BLaER1 treated with 17β-estradiol and CSF1 and Interleukin-3, amounts not matched to agents 10 nM and 100 nM (cell line): ENCODE measurements at regions not wholly inside any gene's neighbourhood (a gene's known extent, or its start where the extent isn't known, plus 50 kb on each side); places are given as distances from the start of the nearest gene placed in this dataset.

Experiments used
- H3K27ac ChIP-seq, 11 experiments: shearing (Covaris generic); formaldehyde crosslinking; 2 replicates each; pipeline ENCODE4 v1.8.1; 2022
- H3K27me3 ChIP-seq, 11 experiments: shearing (Covaris generic); formaldehyde crosslinking; 2 replicates each; pipeline ENCODE4 v1.8.1; 2022
- H3K36me3 ChIP-seq, 11 experiments: shearing (Covaris generic); formaldehyde crosslinking; 2 replicates each; pipeline ENCODE4 v1.8.1; 2022
- H3K4me1 ChIP-seq, 10 experiments: shearing (Covaris generic); formaldehyde crosslinking; 2 replicates each; pipeline ENCODE4 v1.8.1; 2022
- H3K4me2 ChIP-seq, 11 experiments: shearing (Covaris generic); formaldehyde crosslinking; 2 replicates each; pipeline ENCODE4 v1.8.1; 2022
- H3K4me3 ChIP-seq, 10 experiments: shearing (Covaris generic); formaldehyde crosslinking; 2 replicates each; pipeline ENCODE4 v1.8.1; 2022
- H3K9ac ChIP-seq, 11 experiments: shearing (Covaris generic); formaldehyde crosslinking; 2 replicates each; pipeline ENCODE4 v1.8.1; 2022
- H3K9me3 ChIP-seq, 11 experiments: shearing (Covaris generic); formaldehyde crosslinking; replicated peaks in 1 of 11; 2 replicates each; pipeline ENCODE4 v1.8.1; 2022
- H4K20me1 ChIP-seq, 11 experiments: shearing (Covaris generic); formaldehyde crosslinking; 2 replicates each; pipeline ENCODE4 v1.8.1; 2022
- Cebpa-rat ChIP-seq, 11 experiments: shearing (Covaris generic); IDR thresholded peaks; 2 replicates each; pipeline ENCODE4 v1.8.1; 2022

GRCh38 chr10:129398711-129399141 lies 68.3 kb upstream of the MGMT start:
- Histone ChIP-seq H3K4me3 (no peak overlapping the region), H3K27ac (no peak overlapping the region), H3K9me3 (no peaks in the 10 kb centered on the region), H3K36me3 (no peaks in the 10 kb centered on the region), H3K27me3 (no peaks in the 10 kb centered on the region), H4K20me1 (no peaks in the 10 kb centered on the region), H3K9ac (no peak overlapping the region), H3K4me2 (no peak overlapping the region), H3K4me1 (no peaks in the 10 kb centered on the region)
- TF ChIP-seq Cebpa-rat (IDR thresholded peaks at IDR 0.05), result no peak

GRCh38 chr10:129400426-129400825 lies 66.6 kb upstream of the MGMT start:
- Histone ChIP-seq H3K9me3 (peaks cover 0 to 4% (median 0%) of the 10 kb centered on the region in 11 experiments; a peak in 1 of 22 replicates), H3K4me3 (no peak overlapping the region), H3K27ac (no peak overlapping the region), H4K20me1 (no peaks in the 10 kb centered on the region), H3K36me3 (no peaks in the 10 kb centered on the region), H3K9ac (no peak overlapping the region), H3K27me3 (no peaks in the 10 kb centered on the region), H3K4me2 (no peak overlapping the region), H3K4me1 (no peaks in the 10 kb centered on the region)
- TF ChIP-seq Cebpa-rat (IDR thresholded peaks at IDR 0.05), result no peak

DNA sequence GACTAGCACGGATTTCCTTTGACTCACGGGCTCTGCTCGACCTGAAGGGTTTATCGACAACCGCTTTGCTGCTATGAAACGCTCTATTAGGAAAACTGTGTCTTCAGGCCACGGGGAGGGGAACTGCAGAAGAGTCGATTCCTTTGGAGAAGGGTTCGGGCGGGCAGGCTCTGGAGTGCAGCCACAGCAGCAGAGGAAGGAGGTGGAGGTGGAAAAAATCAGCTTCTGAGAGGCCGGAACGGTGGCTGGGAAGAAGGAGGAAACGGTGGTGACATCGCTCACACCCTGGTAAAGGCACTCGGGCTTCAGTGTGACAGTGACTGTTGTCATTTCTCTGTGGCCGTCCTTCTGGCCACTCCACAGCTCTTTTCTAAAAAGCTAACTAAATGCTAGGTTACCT lies 64.6 kb upstream of the MGMT start:
- H3K4me2 ChIP-seq, result no peak overlapping the region
- no peak overlapping the region for H3K4me3 ChIP-seq
- peaks cover 0 to 4% (median 0%) of the 10 kb centered on the region in 11 experiments; a peak in 1 of 22 replicates for H3K9me3 ChIP-seq
- TF ChIP-seq Cebpa-rat (IDR thresholded peaks at IDR 0.05), result no peak
- H3K36me3 ChIP-seq, result no peaks in the 10 kb centered on the region
- H4K20me1 ChIP-seq, result no peaks in the 10 kb centered on the region
- H3K27me3 ChIP-seq, result no peaks in the 10 kb centered on the region
- no peak overlapping the region for H3K9ac ChIP-seq
- no peak overlapping the region for H3K27ac ChIP-seq
- no peaks in the 10 kb centered on the region for H3K4me1 ChIP-seq

GRCh38 chr10:129404091-129404490 lies 63.0 kb upstream of the MGMT start:
- H3K27me3 ChIP-seq, result no peaks in the 10 kb centered on the region
- TF ChIP-seq Cebpa-rat (IDR thresholded peaks at IDR 0.05), result no peak
- H3K36me3 ChIP-seq, result no peaks in the 10 kb centered on the region
- no peak overlapping the region for H3K9ac ChIP-seq
- H3K9me3 ChIP-seq, result peaks cover 0 to 4% (median 0%) of the 10 kb centered on the region in 11 experiments; a peak in 1 of 22 replicates
- no peak overlapping the region for H3K27ac ChIP-seq
- no peak overlapping the region for H3K4me3 ChIP-seq
- no peaks in the 10 kb centered on the region for H4K20me1 ChIP-seq
- no peaks in the 10 kb centered on the region for H3K4me1 ChIP-seq
- no peak overlapping the region for H3K4me2 ChIP-seq

DNA sequence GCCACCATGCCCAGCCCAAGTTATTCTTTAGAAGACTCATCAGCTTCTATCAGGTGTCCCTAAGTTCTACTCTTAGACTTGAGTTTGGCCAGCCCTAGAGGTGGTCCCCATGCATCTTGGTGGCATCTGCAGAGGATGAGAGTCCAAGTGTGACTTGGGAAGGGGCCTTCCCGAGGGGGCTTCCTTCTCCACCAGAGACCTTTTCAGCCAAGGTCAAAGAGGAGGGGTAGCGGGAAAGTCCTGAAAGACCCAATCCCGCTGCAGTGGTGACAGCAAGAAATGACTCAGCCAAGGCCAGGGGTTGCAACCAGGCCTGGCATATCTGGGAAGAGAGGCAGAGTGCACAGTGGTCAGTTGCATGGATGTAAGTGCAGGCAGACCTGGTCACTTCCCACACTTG lies 61.7 kb upstream of the MGMT start:
- no peak for TF ChIP-seq Cebpa-rat (IDR thresholded peaks at IDR 0.05)
- Histone ChIP-seq H3K4me3 (no peak overlapping the region), H3K4me1 (no peaks in the 10 kb centered on the region), H4K20me1 (no peaks in the 10 kb centered on the region), H3K4me2 (no peak overlapping the region), H3K36me3 (no peaks in the 10 kb centered on the region), H3K9ac (no peak overlapping the region), H3K27me3 (no peaks in the 10 kb centered on the region), H3K27ac (no peak overlapping the region), H3K9me3 (peaks cover 0 to 4% (median 0%) of the 10 kb centered on the region in 11 experiments; a peak in 1 of 22 replicates)

DNA sequence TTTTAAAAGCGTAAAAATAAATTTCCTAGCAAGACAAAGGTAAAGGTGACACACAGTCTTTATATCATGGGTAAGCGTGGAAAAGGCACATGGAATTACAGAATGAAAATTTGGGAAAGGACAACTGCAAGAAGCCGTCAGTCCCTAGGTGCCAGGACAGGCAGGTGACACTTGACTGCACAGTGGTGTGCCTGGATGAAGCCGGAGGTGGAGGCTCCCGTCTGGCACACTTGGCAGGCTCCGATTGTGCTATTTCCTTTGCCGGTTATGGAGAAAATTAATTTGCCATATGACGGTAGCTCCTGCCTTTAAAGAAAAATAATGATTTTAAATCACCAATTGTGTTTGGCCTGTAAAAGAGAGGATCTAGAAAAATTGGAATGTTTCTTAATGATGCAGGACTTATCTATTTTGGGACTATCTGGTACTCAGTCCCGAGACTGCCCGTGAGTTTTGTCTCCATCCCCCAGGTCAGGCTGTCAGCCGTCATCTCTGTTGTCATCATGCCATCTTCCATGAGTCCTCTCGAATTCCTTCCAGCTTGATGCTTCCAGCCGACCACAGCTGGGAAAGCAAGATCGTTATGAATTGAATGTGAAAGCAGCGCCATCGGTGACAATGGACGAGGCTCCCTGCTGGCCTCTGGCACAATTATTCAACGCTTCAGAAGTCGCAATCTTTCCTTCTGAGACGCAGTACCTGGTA lies 56.2 kb upstream of the MGMT start:
- no peak overlapping the region for H3K4me2 ChIP-seq
- no peak overlapping the region for H3K4me3 ChIP-seq
- no peak overlapping the region for H3K9ac ChIP-seq
- no peaks in the 10 kb centered on the region for H3K9me3 ChIP-seq
- no peak for TF ChIP-seq Cebpa-rat (IDR thresholded peaks at IDR 0.05)
- no peaks in the 10 kb centered on the region for H4K20me1 ChIP-seq
- H3K27me3 ChIP-seq, result no peaks in the 10 kb centered on the region
- peaks cover 0 to 7% (median 0%) of the 10 kb centered on the region in 10 experiments; a peak in 7 of 20 replicates for H3K4me1 ChIP-seq
- no peak overlapping the region for H3K27ac ChIP-seq
- no peaks in the 10 kb centered on the region for H3K36me3 ChIP-seq

- Histone ChIP-seq H3K4me3 (no peak overlapping the region), H3K27ac (no peak overlapping the region), H3K27me3 (no peaks in the 10 kb centered on the region), H3K36me3 (no peaks in the 10 kb centered on the region), H3K4me1 (peaks cover 0 to 12% (median 5%) of the 10 kb centered on the region in 10 experiments; a peak in 9 of 20 replicates), H3K9ac (no peak overlapping the region), H3K4me2 (no peak overlapping the region), H3K9me3 (no peaks in the 10 kb centered on the region), H4K20me1 (no peaks in the 10 kb centered on the region)
- no peak for TF ChIP-seq Cebpa-rat (IDR thresholded peaks at IDR 0.05)
Measured at GRCh38 chr10:129411393-129411705, 55.7 kb upstream of the MGMT start.

- Histone ChIP-seq H4K20me1 (no peaks in the 10 kb centered on the region), H3K27me3 (no peaks in the 10 kb centered on the region), H3K27ac (no peak overlapping the region), H3K4me3 (no peak overlapping the region), H3K36me3 (no peaks in the 10 kb centered on the region), H3K4me1 (peaks cover 0 to 16% (median 8%) of the 10 kb centered on the region in 10 experiments; a peak in 12 of 20 replicates), H3K4me2 (no peak overlapping the region), H3K9me3 (no peaks in the 10 kb centered on the region), H3K9ac (no peak overlapping the region)
- TF ChIP-seq Cebpa-rat (IDR thresholded peaks at IDR 0.05), result no peak
Measured at GRCh38 chr10:129411772-129412171, 55.3 kb upstream of the MGMT start.

DNA sequence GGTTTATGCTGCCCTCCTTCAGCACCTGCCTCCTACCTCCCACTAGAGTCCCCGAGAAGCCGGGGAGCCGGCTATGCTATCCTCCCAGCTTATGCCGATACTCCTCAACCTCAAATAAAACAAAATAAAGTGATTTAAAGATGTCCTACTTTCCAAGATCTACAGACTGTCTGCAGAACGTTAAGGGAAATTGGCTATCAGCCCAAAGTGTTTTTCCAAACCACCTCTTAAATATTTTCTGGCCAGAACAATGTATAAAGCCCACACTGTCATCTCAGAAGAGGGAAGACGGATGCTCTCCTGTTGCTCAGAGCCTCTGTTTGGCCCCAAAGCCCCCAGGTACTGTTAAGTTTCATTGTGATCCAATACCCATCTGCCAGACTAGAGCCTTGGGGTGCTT lies 54.0 kb upstream of the MGMT start:
- no peaks in the 10 kb centered on the region for H3K9me3 ChIP-seq
- no peaks in the 10 kb centered on the region for H4K20me1 ChIP-seq
- no peak overlapping the region for H3K4me3 ChIP-seq
- peaks cover 4 to 29% (median 17%) of the 10 kb centered on the region in 10 experiments; a peak in 15 of 20 replicates for H3K4me1 ChIP-seq
- H3K9ac ChIP-seq, result no peak overlapping the region
- no peaks in the 10 kb centered on the region for H3K36me3 ChIP-seq
- H3K27ac ChIP-seq, result no peak overlapping the region
- no peaks in the 10 kb centered on the region for H3K27me3 ChIP-seq
- no peak for TF ChIP-seq Cebpa-rat (IDR thresholded peaks at IDR 0.05)
- H3K4me2 ChIP-seq, result no peak overlapping the region
